CD4-positive, alpha-beta T cell (primary cell): ENCODE measurements at regions not wholly inside any gene's neighbourhood (a gene's known extent, or its start where the extent isn't known, plus 50 kb on each side); places are given as distances from the start of the nearest gene placed in this dataset.

Experiments
- ATAC-seq: fragments of 200-7000 bp; cut with Tn5 transposase; one replicate; pipeline ENCODE4 v1.10.0; 2022; ENCODE audit warnings: mild to moderate bottlenecking; ENCODE audit not compliant: poor library complexity
- CTCF ChIA-PET: fragments of 350-600 bp; sonication (Branson Sonifier 250); formaldehyde crosslinking; loops from one replicate; lab custom pipeline; 2021; ENCODE audit warnings: antibody characterized with exemption, inconsistent platforms; lab: Charles Lee
- POLR2A ChIA-PET: fragments of 350-600 bp; sonication (Branson Sonifier 250); formaldehyde crosslinking; loops from one replicate; lab custom pipeline; 2021; ENCODE audit warnings: antibody characterized with exemption, inconsistent platforms; lab: Charles Lee
- DNase-seq, 14 experiments: peaks; one replicate each; pipeline ENCODE4 v3.0.0-alpha.2; 2013 to 2020; ENCODE audit warnings: mixed read lengths in 2 of 14
- H3K27ac ChIP-seq, 2 donors: one replicate each; pipeline versions ENCODE4 v1.5.1 to v1.7.0; 2013; ENCODE audit warnings: low read length in 2 of 2, low read depth in 1 of 2, mild to moderate bottlenecking in 1 of 2
- H3K27me3 ChIP-seq, 2 experiments: 1 replicate in 1 of 2; 2 replicates in 1 of 2; pipeline versions ENCODE4 v1.6.1 to v1.7.0; 2013; ENCODE audit warnings: low read length in 2 of 2, control low read depth in 1 of 2, mild to moderate bottlenecking in 1 of 2, moderate library complexity in 1 of 2; ENCODE audit not compliant: insufficient read depth in 2 of 2, control insufficient read depth in 1 of 2
- H3K36me3 ChIP-seq: one replicate; pipeline ENCODE4 v1.6.1; 2013; ENCODE audit warnings: low read length, control low read depth; ENCODE audit not compliant: insufficient read depth
- H3K4me1 ChIP-seq: one replicate; pipeline ENCODE4 v1.6.1; 2013; ENCODE audit warnings: low read length, control low read depth; ENCODE audit not compliant: insufficient read depth
- H3K4me3 ChIP-seq: one replicate; pipeline ENCODE4 v1.5.1; 2013; ENCODE audit warnings: mild to moderate bottlenecking, low read length, moderate library complexity
- H3K9me3 ChIP-seq, 2 experiments: 1 replicate in 1 of 2; 2 replicates in 1 of 2; pipeline versions ENCODE4 v1.6.1 to v1.7.0; 2013; ENCODE audit warnings: low read length in 2 of 2, mild to moderate bottlenecking in 2 of 2, control low read depth in 1 of 2, moderate library complexity in 1 of 2; ENCODE audit not compliant: control insufficient read depth in 1 of 2, insufficient read depth in 1 of 2
- H3K27ac Mint-ChIP-seq: one replicate; pipeline ENCODE4 v1.8.0; 2020; ENCODE audit warnings: mixed read lengths
- H3K27me3 Mint-ChIP-seq: one replicate; pipeline ENCODE4 v1.8.0; 2021; ENCODE audit warnings: mixed read lengths
- H3K36me3 Mint-ChIP-seq: one replicate; pipeline ENCODE4 v1.8.0; 2021; ENCODE audit warnings: low read depth, mixed read lengths
- H3K4me1 Mint-ChIP-seq: one replicate; pipeline ENCODE4 v1.8.0; 2021; ENCODE audit warnings: low read depth, mixed read lengths
- H3K4me3 Mint-ChIP-seq: one replicate; pipeline ENCODE4 v1.8.0; 2020; ENCODE audit warnings: mild to moderate bottlenecking, mixed read lengths
- H3K9me3 Mint-ChIP-seq: one replicate; pipeline ENCODE4 v1.8.0; 2020; ENCODE audit warnings: mixed read lengths
- intact Hi-C, 2 experiments: fragments of 100-400 bp; cut with DNase I in 1 of 2; cut with micrococcal nuclease in 1 of 2; formaldehyde crosslinking; loops; one replicate each; pipeline versions ENCODE4 v1.15.1 to v1.9.0; 2023 to 2025; cut with DNase I, micrococcal nuclease
- TF ChIP-seq, protein P1 (sequence below): fragments of 200-600 bp; IDR thresholded peaks from one replicate; pipeline ENCODE4 v1.8.0; 2022; ENCODE audit warnings: antibody characterized with exemption, mild to moderate bottlenecking

DNA sequence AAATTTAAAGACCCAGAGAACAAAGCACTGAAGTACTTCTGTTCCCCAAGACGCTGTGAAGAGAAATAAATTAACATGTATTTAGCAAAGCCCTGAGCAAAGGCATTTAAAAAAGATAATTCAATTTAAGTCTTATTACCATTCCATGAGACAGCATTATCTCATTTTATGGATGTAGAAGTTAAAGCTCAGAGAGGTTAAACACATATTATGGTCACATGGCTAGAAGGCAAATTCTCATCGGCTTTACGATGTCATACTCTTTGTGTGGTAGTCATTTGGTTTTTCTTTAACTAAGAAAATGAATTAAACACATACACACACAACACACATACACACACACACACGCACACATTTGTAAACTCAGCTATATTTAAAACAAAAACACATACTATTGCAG is 262.7 kb downstream of the HS3ST1 start:
- no peak overlapping the region for H3K4me3 Mint-ChIP-seq
- POLR2A ChIA-PET: no interaction called here
- no peaks in the 10 kb centered on the region for H3K4me1 ChIP-seq
- no peak overlapping the region for H3K27ac ChIP-seq
- H3K36me3 Mint-ChIP-seq: no peaks in the 10 kb centered on the region
- CTCF ChIA-PET: no interaction called here
- H3K4me3 ChIP-seq: no peak overlapping the region
- TF ChIP-seq, protein P1, sequence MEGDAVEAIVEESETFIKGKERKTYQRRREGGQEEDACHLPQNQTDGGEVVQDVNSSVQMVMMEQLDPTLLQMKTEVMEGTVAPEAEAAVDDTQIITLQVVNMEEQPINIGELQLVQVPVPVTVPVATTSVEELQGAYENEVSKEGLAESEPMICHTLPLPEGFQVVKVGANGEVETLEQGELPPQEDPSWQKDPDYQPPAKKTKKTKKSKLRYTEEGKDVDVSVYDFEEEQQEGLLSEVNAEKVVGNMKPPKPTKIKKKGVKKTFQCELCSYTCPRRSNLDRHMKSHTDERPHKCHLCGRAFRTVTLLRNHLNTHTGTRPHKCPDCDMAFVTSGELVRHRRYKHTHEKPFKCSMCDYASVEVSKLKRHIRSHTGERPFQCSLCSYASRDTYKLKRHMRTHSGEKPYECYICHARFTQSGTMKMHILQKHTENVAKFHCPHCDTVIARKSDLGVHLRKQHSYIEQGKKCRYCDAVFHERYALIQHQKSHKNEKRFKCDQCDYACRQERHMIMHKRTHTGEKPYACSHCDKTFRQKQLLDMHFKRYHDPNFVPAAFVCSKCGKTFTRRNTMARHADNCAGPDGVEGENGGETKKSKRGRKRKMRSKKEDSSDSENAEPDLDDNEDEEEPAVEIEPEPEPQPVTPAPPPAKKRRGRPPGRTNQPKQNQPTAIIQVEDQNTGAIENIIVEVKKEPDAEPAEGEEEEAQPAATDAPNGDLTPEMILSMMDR: no peak
- no peaks in the 10 kb centered on the region for H3K9me3 ChIP-seq
- no peaks in the 10 kb centered on the region for H3K27me3 ChIP-seq
- H3K9me3 Mint-ChIP-seq: no peaks in the 10 kb centered on the region
- ATAC-seq: no peak
- no peaks in the 10 kb centered on the region for H3K27me3 Mint-ChIP-seq
- intact Hi-C loops: no loop called here
- DNase-seq: no peak
- H3K27ac Mint-ChIP-seq: no peak overlapping the region
- no peaks in the 10 kb centered on the region for H3K36me3 ChIP-seq
- H3K4me1 Mint-ChIP-seq: no peaks in the 10 kb centered on the region

DNA sequence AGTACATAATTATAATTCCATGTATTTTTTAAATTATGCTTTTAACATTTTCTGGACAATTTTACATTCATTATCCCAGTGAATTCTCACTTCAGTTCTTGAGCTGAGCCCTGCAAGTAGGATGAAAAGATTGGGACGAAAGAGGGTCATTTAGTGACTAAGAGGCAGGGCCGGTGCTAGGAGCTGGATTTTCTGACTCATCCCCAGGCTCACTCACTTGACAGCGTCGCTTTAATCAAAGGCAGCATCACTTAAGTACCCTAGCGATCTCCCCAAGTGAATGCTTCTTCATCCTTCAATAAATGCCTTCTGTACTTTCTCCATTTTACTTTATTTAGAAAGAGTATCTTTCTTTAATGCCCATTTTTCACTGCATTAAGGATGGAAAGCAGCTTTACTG is 263.6 kb downstream of the HS3ST1 start:
- TF ChIP-seq, protein P1: no peak
- no peak overlapping the region for H3K4me3 ChIP-seq
- no peaks in the 10 kb centered on the region for H3K4me1 ChIP-seq
- H3K27ac Mint-ChIP-seq: no peak overlapping the region
- H3K27ac ChIP-seq: no peak overlapping the region
- no peaks in the 10 kb centered on the region for H3K4me1 Mint-ChIP-seq
- H3K36me3 Mint-ChIP-seq: no peaks in the 10 kb centered on the region
- intact Hi-C loops: no loop called here
- no peaks in the 10 kb centered on the region for H3K27me3 ChIP-seq
- ATAC-seq: no peak
- ChIA-PET CTCF (no interaction called here), POLR2A (no interaction called here)
- no peak overlapping the region for H3K4me3 Mint-ChIP-seq
- H3K36me3 ChIP-seq: no peaks in the 10 kb centered on the region
- no peak for DNase-seq
- H3K27me3 Mint-ChIP-seq: no peaks in the 10 kb centered on the region
- peaks cover under 1% of the 10 kb centered on the region for H3K9me3 Mint-ChIP-seq
- no peaks in the 10 kb centered on the region for H3K9me3 ChIP-seq

DNA sequence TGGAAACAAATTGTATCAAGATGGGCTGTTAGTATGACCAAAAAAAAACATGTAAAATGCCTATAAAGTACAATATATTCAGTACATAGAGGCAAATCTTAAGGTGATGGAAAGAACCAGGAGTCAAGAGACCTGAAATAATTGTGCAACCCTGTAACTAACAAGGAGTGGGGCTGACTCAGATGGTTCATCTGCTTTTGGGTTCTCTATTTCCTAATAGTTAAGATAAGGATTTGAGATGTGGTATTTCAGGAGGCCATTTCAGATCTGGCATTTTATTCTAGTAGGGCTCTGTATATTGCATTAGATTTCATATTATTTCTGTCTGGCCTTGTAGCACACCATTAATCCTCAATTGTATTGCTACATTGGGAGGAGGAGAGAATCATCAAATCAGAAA is 268.4 kb downstream of the HS3ST1 start:
- H3K4me3 Mint-ChIP-seq: no peak overlapping the region
- no peaks in the 10 kb centered on the region for H3K27me3 Mint-ChIP-seq
- ATAC-seq: no peak
- no peak for DNase-seq
- Histone ChIP-seq H3K4me1 (no peaks in the 10 kb centered on the region), H3K4me3 (no peak overlapping the region), H3K9me3 (no peaks in the 10 kb centered on the region), H3K27me3 (no peaks in the 10 kb centered on the region), H3K36me3 (no peaks in the 10 kb centered on the region), H3K27ac (no peak overlapping the region)
- ChIA-PET CTCF (interaction anchor here (0.7 kb wide), 1 partner anchor 50 kb away, joined by 3 read pairs; no protein-coding TSS in a partner anchor), POLR2A (no interaction called here)
- H3K27ac Mint-ChIP-seq: no peak overlapping the region
- H3K9me3 Mint-ChIP-seq: peaks cover 2% of the 10 kb centered on the region
- TF ChIP-seq, protein P1: no peak
- H3K36me3 Mint-ChIP-seq: no peaks in the 10 kb centered on the region
- peaks cover 8% of the 10 kb centered on the region for H3K4me1 Mint-ChIP-seq
- intact Hi-C loops: no loop called here
